HL-60 (cell line): ENCODE measurements at regions not wholly inside any gene's neighbourhood (a gene's known extent, or its start where the extent isn't known, plus 50 kb on each side); places are given as distances from the start of the nearest gene placed in this dataset.

Experiments used
- POLR2AphosphoS5 ChIP-seq: IDR thresholded peaks from 2 replicates; pipeline ENCODE4 v1.6.1; 2012; ENCODE audit warnings: low read depth
- TF ChIP-seq, protein P1 (sequence below): IDR thresholded peaks from one replicate; pipeline ENCODE4 v1.5.1; 2011; ENCODE audit warnings: low read length, control low read depth, inconsistent platforms; ENCODE audit not compliant: insufficient read depth

DNA sequence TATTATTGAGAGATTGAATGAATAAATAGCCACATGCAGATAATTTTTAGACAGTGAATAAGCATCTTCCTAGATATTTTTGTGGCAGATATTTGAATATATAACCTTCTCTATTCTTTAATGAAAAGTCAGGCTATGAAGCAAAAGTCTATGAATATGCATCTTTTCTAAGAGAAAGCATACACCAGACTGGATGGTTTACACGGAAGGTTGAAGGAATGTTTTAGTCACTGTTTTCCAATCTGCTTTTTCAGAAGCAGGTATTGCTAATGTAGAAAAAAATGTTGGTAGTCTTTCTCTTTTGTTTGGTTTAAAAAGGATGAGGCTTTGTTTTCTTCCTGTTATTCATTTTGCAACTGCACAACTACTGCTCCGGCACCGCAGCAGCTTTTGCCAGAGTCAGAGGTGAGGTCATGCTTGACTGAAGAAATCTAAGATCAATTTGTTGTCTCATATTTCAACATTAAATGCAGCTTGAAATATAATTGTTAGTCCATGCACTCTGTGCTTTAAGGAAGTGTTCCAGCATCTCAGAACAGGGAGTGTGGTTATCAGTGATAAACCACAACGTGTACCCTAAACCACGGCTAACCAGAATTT, 1540.8 kb upstream of the PIK3C3 start:
- TF ChIP-seq, protein P1, sequence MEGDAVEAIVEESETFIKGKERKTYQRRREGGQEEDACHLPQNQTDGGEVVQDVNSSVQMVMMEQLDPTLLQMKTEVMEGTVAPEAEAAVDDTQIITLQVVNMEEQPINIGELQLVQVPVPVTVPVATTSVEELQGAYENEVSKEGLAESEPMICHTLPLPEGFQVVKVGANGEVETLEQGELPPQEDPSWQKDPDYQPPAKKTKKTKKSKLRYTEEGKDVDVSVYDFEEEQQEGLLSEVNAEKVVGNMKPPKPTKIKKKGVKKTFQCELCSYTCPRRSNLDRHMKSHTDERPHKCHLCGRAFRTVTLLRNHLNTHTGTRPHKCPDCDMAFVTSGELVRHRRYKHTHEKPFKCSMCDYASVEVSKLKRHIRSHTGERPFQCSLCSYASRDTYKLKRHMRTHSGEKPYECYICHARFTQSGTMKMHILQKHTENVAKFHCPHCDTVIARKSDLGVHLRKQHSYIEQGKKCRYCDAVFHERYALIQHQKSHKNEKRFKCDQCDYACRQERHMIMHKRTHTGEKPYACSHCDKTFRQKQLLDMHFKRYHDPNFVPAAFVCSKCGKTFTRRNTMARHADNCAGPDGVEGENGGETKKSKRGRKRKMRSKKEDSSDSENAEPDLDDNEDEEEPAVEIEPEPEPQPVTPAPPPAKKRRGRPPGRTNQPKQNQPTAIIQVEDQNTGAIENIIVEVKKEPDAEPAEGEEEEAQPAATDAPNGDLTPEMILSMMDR: no peak
- TF ChIP-seq POLR2AphosphoS5: no peak
